D341Med (cell line): ENCODE measurements at regions not wholly inside any gene's neighbourhood (a gene's known extent, or its start where the extent isn't known, plus 50 kb on each side); places are given as distances from the start of the nearest gene placed in this dataset.
"Not testable (repeated sequence)": the region's sequence is repeated elsewhere in the genome, so short reads cannot be mapped to it uniquely, and the experiment has no call there.

Experiments used
- DNase-seq: peaks from one replicate; pipeline ENCODE4 v3.0.0; 2012; ENCODE audit warnings: low spot score

DNA sequence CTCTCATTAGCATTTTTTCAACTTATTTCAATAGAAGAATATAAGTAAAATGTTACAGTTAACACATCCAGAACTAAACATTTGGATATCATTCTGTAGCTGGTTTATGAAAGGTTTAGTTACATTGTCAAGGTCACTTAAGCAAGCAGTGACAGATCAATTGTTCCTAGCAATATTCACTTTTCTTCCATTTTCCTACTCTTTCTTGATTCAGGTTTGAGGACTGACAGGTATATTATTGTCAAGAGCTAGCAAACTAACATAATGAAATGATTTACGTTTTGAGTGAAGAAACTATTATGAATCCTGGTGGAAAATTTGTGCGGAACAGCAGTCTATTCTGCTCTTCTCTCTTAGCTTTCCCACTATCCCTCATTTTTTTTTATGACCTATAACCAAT lies 220.4 kb upstream of the ADGRL4 start:
- DNase-seq = no peak

- no peak for DNase-seq
These were observed 218.0 kb upstream of the ADGRL4 start for GRCh38 chr1:79224537-79224936.

GRCh38 chr1:79220509-79220908 lies 214.0 kb upstream of the ADGRL4 start:
- no peak for DNase-seq

DNA sequence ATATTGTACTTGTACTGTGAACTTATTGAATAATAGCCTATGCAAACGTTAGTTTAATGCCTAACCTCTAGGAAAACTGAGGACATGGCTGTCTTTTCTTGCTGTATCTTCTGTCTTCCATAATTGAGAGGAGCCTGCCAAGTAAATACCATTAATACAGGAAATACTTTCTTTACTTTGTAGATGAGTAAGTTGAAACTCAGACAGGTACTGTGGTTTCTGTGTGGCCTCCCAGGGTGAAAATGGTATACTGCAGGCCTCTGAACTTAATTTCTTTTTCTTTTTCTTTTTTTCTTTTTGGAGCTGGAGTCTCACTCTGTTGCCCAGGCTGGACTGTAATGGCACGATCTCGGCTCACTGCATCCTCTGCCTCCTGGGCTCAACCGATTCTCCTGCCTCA lies 208.8 kb upstream of the ADGRL4 start:
- DNase-seq = no peak

GRCh38 chr1:79207786-79208185 lies 201.3 kb upstream of the ADGRL4 start:
- no peak for DNase-seq

DNA sequence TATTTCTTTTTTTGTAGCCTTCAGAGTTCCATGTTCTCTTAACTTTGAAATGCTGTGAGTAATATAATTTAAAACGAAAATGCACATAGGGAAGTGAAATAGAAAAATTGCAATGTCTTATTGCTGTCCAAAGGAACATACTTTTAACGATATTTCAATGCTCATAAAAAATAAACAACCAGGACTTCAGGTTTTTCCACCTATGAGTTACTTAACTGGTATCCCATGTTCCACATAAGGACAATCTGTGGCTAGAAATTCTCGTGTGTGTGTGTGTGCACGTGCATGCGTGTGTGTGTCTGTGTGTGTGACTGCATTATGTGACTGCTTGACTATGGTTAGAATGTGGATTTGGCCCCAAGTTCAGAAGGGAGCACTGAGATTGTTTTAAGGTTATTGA lies 200.8 kb upstream of the ADGRL4 start:
- no peak for DNase-seq

GRCh38 chr1:79204779-79205479 lies 198.4 kb upstream of the ADGRL4 start:
- no peak for DNase-seq

- DNase-seq = no peak
These were observed 192.3 kb upstream of the ADGRL4 start for GRCh38 chr1:79198832-79199231.

DNA sequence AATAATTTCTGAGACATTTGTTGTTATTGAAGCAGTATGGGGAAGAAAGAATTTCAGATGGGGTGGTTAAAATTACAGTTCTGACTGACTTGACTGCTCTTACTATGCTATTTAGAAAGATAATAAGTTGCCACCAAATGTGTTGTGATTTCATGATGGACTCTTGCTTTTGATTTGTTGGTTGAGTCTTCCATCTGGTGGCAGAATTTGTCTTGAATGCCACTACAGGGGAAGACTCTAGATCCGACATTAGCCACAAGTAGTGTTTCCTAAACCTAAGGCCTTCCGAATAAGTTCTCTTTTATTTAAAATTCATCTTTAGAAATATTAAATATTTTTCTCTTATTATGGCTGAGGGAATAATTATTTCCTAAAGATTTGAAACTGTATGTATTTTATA lies 190.9 kb upstream of the ADGRL4 start:
- peak; percentile 22 for DNase-seq

GRCh38 chr1:79196211-79196610 lies 189.7 kb upstream of the ADGRL4 start:
- no peak for DNase-seq

DNA sequence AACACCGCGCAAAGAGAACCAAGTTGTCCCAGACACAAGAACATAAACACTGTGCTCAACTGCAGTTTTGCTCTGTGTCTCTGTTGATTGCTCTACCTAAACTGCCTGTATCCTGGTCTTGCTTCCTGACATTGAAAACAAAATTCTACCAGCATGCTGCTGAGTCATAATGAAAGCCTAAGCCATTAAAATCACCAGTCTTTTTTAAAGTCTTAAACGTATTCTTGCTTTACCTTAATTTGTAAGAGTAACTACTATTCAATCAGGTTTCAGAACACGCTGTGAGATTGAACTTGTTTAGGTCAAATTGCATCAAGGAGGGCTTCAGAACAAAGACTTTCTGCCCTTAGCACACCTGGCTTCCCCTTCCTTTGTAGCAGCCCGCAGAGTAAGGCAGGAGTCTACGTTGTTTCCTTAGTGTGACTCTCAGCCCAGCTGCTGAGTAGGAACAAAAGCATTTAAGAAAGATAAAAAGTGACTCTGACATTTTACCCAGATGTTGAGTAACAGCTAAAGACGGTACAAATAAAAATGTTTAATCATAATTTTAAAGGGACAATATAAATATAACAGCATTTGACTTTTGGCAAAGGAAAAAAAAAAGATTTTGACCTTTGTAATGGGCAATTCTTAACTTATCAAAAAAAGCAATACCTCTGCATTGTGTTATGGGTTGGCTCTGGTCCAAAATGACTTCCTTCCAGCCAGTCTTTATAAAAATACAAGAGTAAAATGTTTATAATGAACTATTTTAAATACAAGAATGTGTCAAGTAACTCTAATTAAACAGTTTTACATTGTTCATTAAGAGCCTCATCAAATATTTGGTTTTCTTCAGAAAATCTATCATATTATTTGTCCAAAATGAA lies 186.9 kb upstream of the ADGRL4 start:
- peak; percentile 5 for DNase-seq

DNA sequence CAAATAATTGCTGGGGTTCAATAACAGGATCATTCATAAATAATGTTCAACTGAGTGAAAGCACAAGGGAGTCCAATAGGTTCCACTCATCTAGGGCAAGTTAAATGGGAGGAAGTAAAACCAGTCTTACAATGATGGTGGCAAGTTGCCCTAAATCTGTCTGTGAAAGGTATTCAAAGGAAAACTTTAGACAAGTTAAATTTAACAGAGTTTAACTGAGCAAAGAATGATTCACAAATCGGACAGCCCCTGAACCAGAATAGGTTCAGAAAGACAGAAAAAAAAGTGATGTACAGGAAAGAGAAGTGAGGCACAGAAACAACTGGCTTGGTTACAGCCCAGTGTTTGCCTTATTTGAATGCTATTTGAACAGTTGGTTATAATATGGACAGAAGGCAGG lies 183.5 kb upstream of the ADGRL4 start:
- no peak for DNase-seq

GRCh38 chr1:79188337-79188736 lies 181.8 kb upstream of the ADGRL4 start:
- DNase-seq = no peak

DNA sequence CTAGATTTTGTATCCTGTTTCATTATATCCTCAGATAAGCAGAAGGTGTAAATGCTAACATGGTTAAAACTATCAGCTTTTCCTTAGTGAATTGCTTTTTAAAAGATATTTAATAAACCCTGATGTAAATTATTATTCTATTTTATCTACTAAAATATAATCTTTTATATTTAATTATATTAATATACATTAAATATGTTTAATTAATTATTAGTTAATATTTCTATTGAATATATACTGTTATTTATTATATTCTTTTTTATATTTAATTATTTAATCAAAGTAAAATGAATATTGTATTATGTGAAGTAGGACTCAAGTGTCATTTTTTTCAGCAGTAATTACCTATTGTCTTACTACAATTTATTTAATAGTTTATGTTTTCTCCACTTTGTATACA lies 179.7 kb upstream of the ADGRL4 start:
- no peak for DNase-seq

- DNase-seq = no peak
These were observed 171.3 kb upstream of the ADGRL4 start for GRCh38 chr1:79177844-79178243.

DNA sequence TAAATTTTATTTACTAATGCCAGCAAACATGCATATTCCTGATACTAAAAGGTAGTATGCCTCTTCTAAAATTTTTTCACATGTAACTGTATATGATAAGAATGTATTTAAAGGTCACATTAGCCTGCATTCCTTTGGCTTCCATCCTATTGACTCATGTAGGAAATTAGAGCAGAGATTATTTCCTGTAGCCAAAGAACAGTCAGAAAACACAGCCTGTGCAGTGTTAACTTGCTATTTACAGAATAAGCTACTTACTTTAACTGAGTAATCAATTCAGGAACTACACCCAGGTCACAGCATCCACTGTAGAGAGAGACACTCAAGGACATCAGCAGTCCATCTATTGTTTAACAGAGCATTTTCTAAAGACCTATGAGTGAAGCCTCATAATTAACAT lies 154.5 kb upstream of the ADGRL4 start:
- DNase-seq = no peak

DNA sequence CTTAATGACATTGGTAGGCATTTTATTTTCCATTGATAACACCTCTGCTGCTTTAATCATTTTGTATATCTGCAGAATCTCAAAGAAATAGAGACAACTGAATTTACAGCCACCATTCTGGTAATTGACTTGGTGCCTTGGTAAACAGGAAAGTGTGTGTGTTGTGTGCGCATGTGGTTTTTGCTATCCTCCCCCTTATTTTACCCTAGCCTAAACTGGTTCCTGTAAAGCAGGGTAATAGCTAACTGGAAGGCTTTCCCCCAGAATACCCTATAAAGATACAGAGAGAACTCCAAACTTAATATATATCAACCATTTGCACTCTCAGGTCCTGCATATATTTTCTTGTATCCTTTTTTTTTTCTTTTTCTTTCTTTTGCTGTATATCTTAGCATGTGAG lies 149.5 kb upstream of the ADGRL4 start:
- no peak for DNase-seq

DNA sequence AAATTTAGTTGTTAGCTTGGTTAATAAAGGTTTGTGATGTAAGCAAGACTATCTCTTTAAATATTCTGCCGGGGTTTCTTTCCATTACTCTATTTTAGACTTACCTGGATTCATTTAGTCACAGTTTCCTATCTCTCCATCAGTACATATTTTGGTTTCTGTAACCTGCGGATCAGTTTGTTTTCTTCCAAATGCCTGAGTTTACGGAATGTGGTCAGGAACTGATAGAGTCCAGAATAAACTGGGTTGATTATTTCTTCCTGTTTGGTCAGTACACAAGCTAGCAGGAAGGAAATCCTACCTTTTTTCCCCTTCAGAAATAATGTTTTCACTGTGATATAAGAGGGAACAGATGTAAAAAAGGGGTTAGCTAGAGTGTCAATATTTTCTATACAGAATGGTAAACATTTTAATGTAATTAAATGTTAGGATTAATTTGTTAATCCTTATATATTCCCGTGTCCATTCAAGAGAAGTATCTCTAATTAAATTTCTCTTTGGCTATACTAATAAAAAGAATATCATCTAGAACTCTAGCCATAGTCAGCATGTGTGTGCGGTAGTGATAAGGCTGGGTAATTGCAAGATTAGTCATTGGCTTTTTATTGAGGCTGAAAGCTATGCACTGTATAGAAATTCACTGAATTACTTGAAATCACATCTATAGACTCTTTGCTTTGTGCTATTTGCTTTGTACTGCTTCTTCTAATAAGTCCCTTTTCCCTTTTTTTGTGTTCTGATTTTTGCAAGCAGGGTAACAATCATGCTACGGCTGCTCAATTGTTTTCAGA lies 144.7 kb upstream of the ADGRL4 start:
- DNase-seq = no peak

DNA sequence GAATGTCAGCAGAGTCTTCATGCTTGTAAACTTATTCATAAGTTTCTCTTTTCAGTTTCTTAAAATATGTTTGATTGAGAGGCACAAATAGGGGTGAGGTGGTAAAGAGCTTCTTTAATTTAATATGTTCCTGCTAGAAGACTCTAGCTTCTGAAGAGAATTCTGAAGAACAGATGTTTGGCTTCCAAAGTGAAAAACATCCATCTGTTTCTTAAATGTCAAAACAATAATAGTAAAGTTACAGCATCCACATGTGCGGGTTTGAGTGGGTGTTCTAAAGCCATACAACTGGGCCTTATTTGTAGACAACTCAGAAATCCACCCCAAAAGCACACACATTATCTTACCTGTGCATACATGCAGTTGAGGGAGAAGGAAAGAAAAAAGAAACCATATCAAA lies 144.0 kb upstream of the ADGRL4 start:
- no peak for DNase-seq

DNA sequence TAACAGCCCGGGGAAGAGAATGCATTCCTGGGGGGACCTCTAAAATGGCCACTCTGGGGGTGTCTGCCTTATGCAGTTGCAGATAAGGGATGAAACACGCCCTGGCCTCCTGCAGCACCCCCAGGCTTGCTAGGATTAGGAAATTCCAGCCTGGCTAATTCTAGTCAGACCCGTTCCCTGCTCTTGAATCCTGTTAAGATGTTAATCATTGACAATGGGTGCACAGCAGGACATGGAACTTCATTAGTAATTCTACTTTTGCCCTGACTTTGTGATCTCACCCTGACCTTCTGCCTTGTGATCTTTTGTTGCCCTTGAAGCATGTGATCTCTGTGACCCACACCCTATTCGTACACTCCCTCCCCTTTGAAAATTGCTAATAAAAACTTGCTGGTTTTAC lies 131.7 kb upstream of the ADGRL4 start:
- not testable (repeated sequence) for DNase-seq

- DNase-seq = no peak
These were observed 127.3 kb upstream of the ADGRL4 start for GRCh38 chr1:79133774-79134364.

- DNase-seq = no peak
These were observed 125.1 kb upstream of the ADGRL4 start for GRCh38 chr1:79131626-79132025.
